ENCODE measurements at regions not wholly inside any gene's neighbourhood (a gene's known extent, or its start where the extent isn't known, plus 50 kb on each side); places are given as distances from the start of the nearest gene placed in this dataset.

DNA sequence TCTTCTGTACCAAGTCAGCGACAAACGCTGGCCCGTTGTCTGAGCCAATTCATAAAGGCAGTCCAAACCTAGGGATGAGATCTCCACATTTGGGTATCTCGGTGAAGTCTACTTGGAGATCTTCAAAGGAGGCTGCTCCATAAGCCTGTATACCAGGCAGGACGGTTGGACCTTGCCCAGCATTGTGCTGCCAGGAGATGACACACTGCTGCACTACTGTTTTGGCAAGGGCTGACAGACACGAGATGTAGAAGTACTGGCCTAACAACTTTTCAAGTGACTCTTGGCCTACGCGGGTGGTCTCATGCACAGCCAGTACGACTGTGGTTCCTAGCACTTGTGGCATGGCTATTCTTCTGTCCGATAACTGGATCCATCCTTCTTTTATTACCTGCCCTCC is 135.3 kb downstream of the SLC38A6 start:
- TF ChIP-seq EZH2 (IDR thresholded peaks at IDR 0.05; ENCODE audit: insufficient read depth, low read length) (no peak), CTCF (IDR thresholded peaks at IDR 0.05; ENCODE audit: insufficient read depth, low read depth, low read length) (no peak)

Measured in astrocyte (in vitro differentiated cells and primary cell).